ENCODE measurements at regions not wholly inside any gene's neighbourhood (a gene's known extent, or its start where the extent isn't known, plus 50 kb on each side); places are given as distances from the start of the nearest gene placed in this dataset.

- no peak for TF ChIP-seq POLR2A (IDR thresholded peaks at IDR 0.05; ENCODE audit: low read depth)
- TF ChIP-seq EP300 (IDR thresholded peaks at IDR 0.05): no peak
- TF ChIP-seq CTCF (IDR thresholded peaks at IDR 0.05): no peak
- no peak for TF ChIP-seq POLR2AphosphoS5 (IDR thresholded peaks at IDR 0.05)
- DNase-seq (ENCODE audit: extremely low spot score): peak; percentile 42
- no peaks in the 10 kb centered on the region for H3K36me3 ChIP-seq
- no peaks in the 10 kb centered on the region for H3K9me3 ChIP-seq
- intact Hi-C loops (cut with DNase I): no loop called here
- H3K27ac ChIP-seq (replicated peaks in 1 of 4): no peak overlapping the region
- H3K4me3 ChIP-seq: no peak overlapping the region
- WGBS: 86% methylated on average over 2 of the region's 2 CpGs
- no peaks in the 10 kb centered on the region for H3K27me3 ChIP-seq
- H3K4me1 ChIP-seq: no peaks in the 10 kb centered on the region
Observed at GRCh38 chr10:85444868-85445267, 921.7 kb downstream of the GRID1 start.

GRCh38 chr10:85445702-85446101 lies 920.9 kb downstream of the GRID1 start:
- no peak overlapping the region for H3K27ac ChIP-seq (replicated peaks in 1 of 4)
- 15% methylated on average over 2 of the region's 2 CpGs for WGBS
- H3K4me1 ChIP-seq: no peaks in the 10 kb centered on the region
- TF ChIP-seq EP300 (IDR thresholded peaks at IDR 0.05): no peak
- no peak for TF ChIP-seq POLR2AphosphoS5 (IDR thresholded peaks at IDR 0.05)
- TF ChIP-seq CTCF (IDR thresholded peaks at IDR 0.05): no peak
- TF ChIP-seq POLR2A (IDR thresholded peaks at IDR 0.05; ENCODE audit: low read depth): no peak
- no peaks in the 10 kb centered on the region for H3K36me3 ChIP-seq
- H3K9me3 ChIP-seq: no peaks in the 10 kb centered on the region
- intact Hi-C loops (cut with DNase I): no loop called here
- peak; percentile 17 for DNase-seq (ENCODE audit: extremely low spot score)
- no peak overlapping the region for H3K4me3 ChIP-seq
- no peaks in the 10 kb centered on the region for H3K27me3 ChIP-seq

- 67% methylated on average over 2 of the region's 2 CpGs for WGBS
- Histone ChIP-seq H3K36me3 (no peaks in the 10 kb centered on the region), H3K9me3 (no peaks in the 10 kb centered on the region), H3K4me1 (no peaks in the 10 kb centered on the region), H3K27ac (replicated peaks in 1 of 4) (no peak overlapping the region), H3K4me3 (no peak overlapping the region), H3K27me3 (no peaks in the 10 kb centered on the region)
- TF ChIP-seq POLR2AphosphoS5 (IDR thresholded peaks at IDR 0.05) (no peak), CTCF (IDR thresholded peaks at IDR 0.05) (no peak), POLR2A (IDR thresholded peaks at IDR 0.05; ENCODE audit: low read depth) (no peak), EP300 (IDR thresholded peaks at IDR 0.05) (no peak)
- DNase-seq (ENCODE audit: extremely low spot score): peak; percentile 37
- intact Hi-C loops (cut with DNase I): no loop called here
Observed at GRCh38 chr10:85446827-85447226, 919.8 kb downstream of the GRID1 start.

GRCh38 chr10:85447690-85448089 lies 918.9 kb downstream of the GRID1 start:
- no peaks in the 10 kb centered on the region for H3K4me1 ChIP-seq
- intact Hi-C loops (cut with DNase I): no loop called here
- no peak overlapping the region for H3K27ac ChIP-seq (replicated peaks in 1 of 4)
- TF ChIP-seq EP300 (IDR thresholded peaks at IDR 0.05) (no peak), CTCF (IDR thresholded peaks at IDR 0.05) (no peak), POLR2A (IDR thresholded peaks at IDR 0.05; ENCODE audit: low read depth) (no peak), POLR2AphosphoS5 (IDR thresholded peaks at IDR 0.05) (no peak)
- peak; percentile 66 for DNase-seq (ENCODE audit: extremely low spot score)
- no peaks in the 10 kb centered on the region for H3K9me3 ChIP-seq
- no peaks in the 10 kb centered on the region for H3K36me3 ChIP-seq
- no peak overlapping the region for H3K4me3 ChIP-seq
- H3K27me3 ChIP-seq: no peaks in the 10 kb centered on the region
- WGBS: 57% methylated on average over 1 of the region's 1 CpG

GRCh38 chr10:85448716-85449115 lies 917.9 kb downstream of the GRID1 start:
- WGBS: 70% methylated on average over 4 of the region's 5 CpGs
- H3K4me3 ChIP-seq: no peak overlapping the region
- no peaks in the 10 kb centered on the region for H3K9me3 ChIP-seq
- no peaks in the 10 kb centered on the region for H3K36me3 ChIP-seq
- TF ChIP-seq CTCF (IDR thresholded peaks at IDR 0.05): no peak
- TF ChIP-seq POLR2AphosphoS5 (IDR thresholded peaks at IDR 0.05): no peak
- no peak for TF ChIP-seq POLR2A (IDR thresholded peaks at IDR 0.05; ENCODE audit: low read depth)
- TF ChIP-seq EP300 (IDR thresholded peaks at IDR 0.05): no peak
- H3K27ac ChIP-seq (replicated peaks in 1 of 4): no peak overlapping the region
- DNase-seq (ENCODE audit: extremely low spot score): peak; percentile 75
- intact Hi-C loops (cut with DNase I): no loop called here
- no peaks in the 10 kb centered on the region for H3K4me1 ChIP-seq
- H3K27me3 ChIP-seq: no peaks in the 10 kb centered on the region
